GM19025 (cell line): ENCODE measurements at regions not wholly inside any gene's neighbourhood (a gene's known extent, or its start where the extent isn't known, plus 50 kb on each side); places are given as distances from the start of the nearest gene placed in this dataset.
"Not testable (repeated sequence)": the region's sequence is repeated elsewhere in the genome, so short reads cannot be mapped to it uniquely, and the experiment has no call there.

Experiments
- ATAC-seq: cut with Tn5 transposase; IDR thresholded peaks from one replicate; pipeline ENCODE4 v1.9.1; 2021; ENCODE audit warnings: mild to moderate bottlenecking, low read depth, moderate library complexity; ENCODE audit not compliant: unreplicated experiment

- ATAC-seq = no peak
These were observed 154.9 kb upstream of the CXXC4 start for GRCh38 chr4:104649631-104650030.

GRCh38 chr4:104662269-104662668 is 167.6 kb upstream of the CXXC4 start:
- ATAC-seq = not testable (repeated sequence)

- ATAC-seq = no peak
These were observed 182.4 kb upstream of the CXXC4 start for GRCh38 chr4:104677116-104677515.

GRCh38 chr4:104682311-104682710 is 187.6 kb upstream of the CXXC4 start:
- no peak for ATAC-seq

- no peak for ATAC-seq
These were observed 199.0 kb upstream of the CXXC4 start for GRCh38 chr4:104693601-104694201.

- no peak for ATAC-seq
These were observed 221.9 kb upstream of the CXXC4 start for GRCh38 chr4:104716584-104716983.

GRCh38 chr4:104719539-104720230 is 225.0 kb upstream of the CXXC4 start:
- ATAC-seq = peak; percentile 71

GRCh38 chr4:104722467-104722866 is 227.8 kb upstream of the CXXC4 start:
- ATAC-seq = no peak

GRCh38 chr4:104726002-104726401 is 231.3 kb upstream of the CXXC4 start:
- no peak for ATAC-seq

- no peak for ATAC-seq
These were observed 232.9 kb upstream of the CXXC4 start for GRCh38 chr4:104727643-104728042.

GRCh38 chr4:104728380-104729122 is 233.9 kb upstream of the CXXC4 start:
- no peak for ATAC-seq

- ATAC-seq = no peak
These were observed 238.1 kb upstream of the CXXC4 start for GRCh38 chr4:104732766-104733165.

- no peak for ATAC-seq
These were observed 240.5 kb upstream of the CXXC4 start for GRCh38 chr4:104735174-104735573.

- no peak for ATAC-seq
These were observed 245.5 kb upstream of the CXXC4 start for GRCh38 chr4:104740161-104740560.

- ATAC-seq = peak; percentile 95
These were observed 248.5 kb upstream of the CXXC4 start for GRCh38 chr4:104743215-104743653.

GRCh38 chr4:104747635-104748034 is 252.9 kb upstream of the CXXC4 start:
- no peak for ATAC-seq

GRCh38 chr4:104749062-104749461 is 254.4 kb upstream of the CXXC4 start:
- no peak for ATAC-seq

- ATAC-seq = no peak
These were observed 255.3 kb upstream of the CXXC4 start for GRCh38 chr4:104750008-104750407.

- no peak for ATAC-seq
These were observed 256.8 kb upstream of the CXXC4 start for GRCh38 chr4:104751468-104751867.

- peak; percentile 83 for ATAC-seq
These were observed 257.6 kb upstream of the CXXC4 start for GRCh38 chr4:104752337-104752736.

GRCh38 chr4:104756837-104757236 is 262.1 kb upstream of the CXXC4 start:
- ATAC-seq = no peak

GRCh38 chr4:104758574-104758973 is 263.9 kb upstream of the CXXC4 start:
- no peak for ATAC-seq
